ENCODE measurements at regions not wholly inside any gene's neighbourhood (a gene's known extent, or its start where the extent isn't known, plus 50 kb on each side); places are given as distances from the start of the nearest gene placed in this dataset.
"Not testable (repeated sequence)": the region's sequence is repeated elsewhere in the genome, so short reads cannot be mapped to it uniquely, and the experiment has no call there.

- no peak for TF ChIP-seq CHAMP1 (IDR thresholded peaks at IDR 0.05)
- TF ChIP-seq KDM2B (CRISPR knock-in tag; IDR thresholded peaks at IDR 0.05): no peak
- no peak for TF ChIP-seq MEF2A (IDR thresholded peaks at IDR 0.05; ENCODE audit: control insufficient read depth, low read depth, low read length)
- TF ChIP-seq ZBED1 (IDR thresholded peaks at IDR 0.05): no peak
These were observed 149.2 kb upstream of the SEMA3D start (continued) for GRCh38 chr7:85336086-85336485.

- H3K4me2 ChIP-seq (ENCODE audit: insufficient read depth, low read length); ATAC-seq; H3K36me3 ChIP-seq (ENCODE audit: control insufficient read depth, insufficient read depth, low read length); DNase-seq (ENCODE audit: extremely low read depth in 1 of 4, low spot score in 3 of 4); H3K27ac ChIP-seq (ENCODE audit: extremely low read depth, low read depth, low read length); BruUV-seq (replicated peaks); H4K20me1 ChIP-seq (replicated peaks; ENCODE audit: control insufficient read depth, insufficient read depth, low read length); H3K9ac ChIP-seq (ENCODE audit: insufficient read depth in 1 of 2, low read depth in 2 of 2, low read length in 2 of 2); CTCF ChIA-PET (ENCODE audit: low intra/inter-chr PET ratio); H3K27me3 ChIP-seq (ENCODE audit: control insufficient read depth in 2 of 2, insufficient read depth in 2 of 2, low read length in 2 of 2); H3K9me1 ChIP-seq (ENCODE audit: control insufficient read depth, insufficient read depth, low read length); POLR2A ChIA-PET; FAIRE-seq; intact Hi-C loops (cut with micrococcal nuclease); H2AFZ ChIP-seq (ENCODE audit: low read depth, low read length); H3K4me1 ChIP-seq (replicated peaks in 1 of 2; ENCODE audit: control insufficient read depth in 2 of 2, insufficient read depth in 2 of 2, low read length in 2 of 2); H3K9me3 ChIP-seq (replicated peaks; ENCODE audit: control insufficient read depth, insufficient read depth, low read depth, low read length); H3K4me3 ChIP-seq; H3K79me2 ChIP-seq (ENCODE audit: control insufficient read depth, insufficient read depth, low read length); in situ Hi-C loops (cut with MboI): not testable (repeated sequence)
- WGBS (ENCODE audit: insufficient coverage, low coverage, missing lambda C conversion rate): 0% methylated on average over 1 of the region's 15 CpGs
These were observed 148.3 kb upstream of the SEMA3D start for GRCh38 chr7:85335113-85335512.

All from K562 (cell line).